Left lung (tissue), 4 donors: ENCODE measurements at regions not wholly inside any gene's neighbourhood (a gene's known extent, or its start where the extent isn't known, plus 50 kb on each side); places are given as distances from the start of the nearest gene placed in this dataset.

ENCODE experiments used
- ATAC-seq: fragments of 200-7000 bp; cut with Tn5 transposase; one replicate; pipeline ENCODE4 v1.9.1; 2020; ENCODE audit warnings: moderate library complexity
- DNase-seq, 4 donors: peaks; one replicate each; pipeline ENCODE4 v3.0.0-alpha.2; 2013 to 2020
- H3K27ac ChIP-seq, 2 donors: fragments of 200-600 bp; sonication (generic) in 1 of 2; one replicate each; pipeline versions ENCODE4 v1.5.0 to v1.8.0; 2020 to 2021
- H3K27me3 ChIP-seq, 2 donors: fragments of 200-600 bp; sonication (generic) in 1 of 2; one replicate each; pipeline versions ENCODE4 v1.5.0 to v1.8.0; 2020 to 2021
- H3K36me3 ChIP-seq, 2 donors: fragments of 200-600 bp; sonication (generic) in 1 of 2; one replicate each; pipeline versions ENCODE4 v1.5.0 to v1.8.0; 2020 to 2021
- H3K4me1 ChIP-seq, 2 donors: fragments of 200-600 bp; one replicate each; pipeline ENCODE4 v1.8.0; 2021
- H3K4me3 ChIP-seq, 2 donors: fragments of 200-600 bp; sonication (generic) in 1 of 2; one replicate each; pipeline versions ENCODE4 v1.5.0 to v1.8.0; 2020 to 2021; ENCODE audit warnings: mild to moderate bottlenecking in 1 of 2
- H3K9me3 ChIP-seq, 2 donors: fragments of 200-600 bp; sonication (generic) in 1 of 2; one replicate each; pipeline versions ENCODE4 v1.5.0 to v1.8.0; 2020 to 2021
- CTCF ChIP-seq, 2 donors: fragments of 200-600 bp; sonication (generic) in 1 of 2; IDR thresholded peaks; one replicate each; pipeline versions ENCODE4 v1.5.0 to v1.8.0; 2021; ENCODE audit warnings: antibody characterized with exemption in 2 of 2
- intact Hi-C, 2 donors: fragments of 100-400 bp; cut with DNase I; formaldehyde crosslinking; loops; one replicate each; pipeline versions ENCODE4 v1.11.2 to v1.14.2; 2022
- donor health status: DM: no; HTN: yes; CAD: no.
- donor health status: DM: no; HTN: no; CAD: no.

- no peaks in the 10 kb centered on the region for H3K27me3 ChIP-seq
- no peak for ATAC-seq
Measured at GRCh38 chr12:77469578-77470333, 360.9 kb upstream of the NAV3 start.

GRCh38 chr12:77442633-77443032 lies 377.3 kb upstream of the E2F7 start:
- Histone ChIP-seq H3K9me3 (peaks cover 0 to 2% of the 10 kb centered on the region in 2 donors), H3K27me3 (no peaks in the 10 kb centered on the region), H3K4me1 (no peaks in the 10 kb centered on the region), H3K4me3 (no peak overlapping the region), H3K27ac (no peak overlapping the region), H3K36me3 (no peaks in the 10 kb centered on the region)
- TF ChIP-seq CTCF (IDR thresholded peaks at IDR 0.05), result no peak
- intact Hi-C loops, result no loop called here
- ATAC-seq (no peak), DNase-seq (no peak)

More at GRCh38 chr12:77469578-77470333, 360.9 kb upstream of the NAV3 start:
- H3K4me3 ChIP-seq, result no peak overlapping the region
- H3K36me3 ChIP-seq, result no peaks in the 10 kb centered on the region
- intact Hi-C loops, result no loop called here
- no peaks in the 10 kb centered on the region for H3K4me1 ChIP-seq
- DNase-seq, result no peak
- no peak for TF ChIP-seq CTCF (IDR thresholded peaks at IDR 0.05)
- H3K27ac ChIP-seq, result no peak overlapping the region
- no peaks in the 10 kb centered on the region for H3K9me3 ChIP-seq

- no peak overlapping the region for H3K4me3 ChIP-seq
- DNase-seq, result no peak
- H3K27ac ChIP-seq, result no peak overlapping the region
- H3K36me3 ChIP-seq, result no peaks in the 10 kb centered on the region
- no peak for TF ChIP-seq CTCF (IDR thresholded peaks at IDR 0.05)
- ATAC-seq, result no peak
- H3K4me1 ChIP-seq, result no peaks in the 10 kb centered on the region
- H3K27me3 ChIP-seq, result no peaks in the 10 kb centered on the region
- intact Hi-C loops, result no loop called here
- no peaks in the 10 kb centered on the region for H3K9me3 ChIP-seq
Measured at GRCh38 chr12:77439749-77440148, 374.4 kb upstream of the E2F7 start.

GRCh38 chr12:77438644-77439043 lies 373.3 kb upstream of the E2F7 start:
- ATAC-seq, result no peak
- intact Hi-C loops, result no loop called here

GRCh38 chr12:77437206-77437605 lies 371.8 kb upstream of the E2F7 start:
- no peak for DNase-seq
- no peak for ATAC-seq
- Histone ChIP-seq H3K27ac (no peak overlapping the region), H3K36me3 (no peaks in the 10 kb centered on the region), H3K4me3 (no peak overlapping the region), H3K9me3 (no peaks in the 10 kb centered on the region), H3K4me1 (no peaks in the 10 kb centered on the region), H3K27me3 (no peaks in the 10 kb centered on the region)
- no peak for TF ChIP-seq CTCF (IDR thresholded peaks at IDR 0.05)
- intact Hi-C loops, result no loop called here

More at GRCh38 chr12:77438644-77439043, 373.3 kb upstream of the E2F7 start:
- Histone ChIP-seq H3K4me3 (no peak overlapping the region), H3K27ac (no peak overlapping the region), H3K9me3 (no peaks in the 10 kb centered on the region), H3K36me3 (no peaks in the 10 kb centered on the region), H3K4me1 (no peaks in the 10 kb centered on the region), H3K27me3 (no peaks in the 10 kb centered on the region)
- no peak for DNase-seq
- no peak for TF ChIP-seq CTCF (IDR thresholded peaks at IDR 0.05)
